HCEC 1CT (cell line): ENCODE measurements at regions not wholly inside any gene's neighbourhood (a gene's known extent, or its start where the extent isn't known, plus 50 kb on each side); places are given as distances from the start of the nearest gene placed in this dataset.
A peak's percentile ranks its signal among the peaks of the same experiment; 100 is the strongest.

Source experiments
- DNase-seq: peaks from one replicate; pipeline ENCODE4 v3.0.0-alpha.2; 2017

DNA sequence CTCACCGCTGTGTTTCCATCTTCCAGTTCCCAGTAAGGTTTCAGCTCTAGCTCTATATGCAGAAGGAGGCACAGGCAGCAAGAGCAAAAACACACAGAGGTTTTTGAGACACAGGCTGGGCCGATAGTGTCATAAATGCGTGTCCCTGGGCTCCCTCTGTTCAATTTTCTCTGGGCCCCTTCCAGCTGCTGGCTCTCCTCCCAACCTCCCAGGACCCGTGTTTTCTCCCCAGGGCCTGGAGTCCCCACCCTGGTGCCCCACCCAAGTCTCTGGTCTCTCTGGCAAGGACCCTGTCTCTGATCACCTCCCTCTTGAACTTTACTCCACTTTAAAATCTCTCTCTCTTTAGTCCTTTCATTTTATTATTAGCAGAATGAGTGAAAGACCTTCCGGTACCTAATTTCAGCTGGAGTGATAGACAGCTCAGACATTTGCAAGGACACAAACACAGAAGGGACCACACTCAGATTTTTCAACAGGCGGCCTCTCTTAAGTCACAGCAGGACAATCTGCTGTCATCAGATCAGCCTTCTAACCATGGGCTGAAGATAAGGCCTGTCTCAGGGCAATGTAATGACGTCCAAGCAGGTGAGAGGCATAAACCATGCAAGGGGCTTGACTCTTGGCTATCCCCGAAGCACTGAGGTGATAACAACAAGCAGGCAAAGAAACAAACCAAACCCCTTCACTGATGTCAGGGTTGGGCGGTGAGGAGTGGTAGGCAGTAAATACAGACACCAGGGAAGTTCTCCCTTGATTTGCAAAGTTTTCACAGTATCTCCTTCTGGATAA lies 190.0 kb upstream of the IRS2 start:
- DNase-seq, result no peak

DNA sequence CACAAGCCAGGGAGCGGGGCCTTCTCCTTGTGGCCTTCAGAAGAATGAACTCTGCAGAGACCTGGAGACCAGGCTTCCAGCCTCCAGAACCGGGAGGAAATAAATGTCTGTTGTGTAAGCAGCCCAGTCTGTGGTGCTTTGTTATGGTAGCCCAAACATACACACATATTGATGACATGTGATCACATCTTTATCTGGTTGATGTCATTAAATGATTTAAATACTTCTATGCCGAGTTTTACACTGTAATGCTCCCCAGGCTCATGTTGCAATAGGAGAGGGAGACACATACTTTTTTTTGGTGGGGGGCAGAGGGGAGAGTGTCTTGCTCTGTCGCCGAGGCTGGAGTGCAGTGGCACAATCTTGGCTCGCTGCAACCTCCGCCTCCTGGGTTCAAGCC lies 188.0 kb upstream of the IRS2 start:
- DNase-seq, result no peak

GRCh38 chr13:109973279-109973678 lies 186.9 kb upstream of the IRS2 start:
- no peak for DNase-seq

DNA sequence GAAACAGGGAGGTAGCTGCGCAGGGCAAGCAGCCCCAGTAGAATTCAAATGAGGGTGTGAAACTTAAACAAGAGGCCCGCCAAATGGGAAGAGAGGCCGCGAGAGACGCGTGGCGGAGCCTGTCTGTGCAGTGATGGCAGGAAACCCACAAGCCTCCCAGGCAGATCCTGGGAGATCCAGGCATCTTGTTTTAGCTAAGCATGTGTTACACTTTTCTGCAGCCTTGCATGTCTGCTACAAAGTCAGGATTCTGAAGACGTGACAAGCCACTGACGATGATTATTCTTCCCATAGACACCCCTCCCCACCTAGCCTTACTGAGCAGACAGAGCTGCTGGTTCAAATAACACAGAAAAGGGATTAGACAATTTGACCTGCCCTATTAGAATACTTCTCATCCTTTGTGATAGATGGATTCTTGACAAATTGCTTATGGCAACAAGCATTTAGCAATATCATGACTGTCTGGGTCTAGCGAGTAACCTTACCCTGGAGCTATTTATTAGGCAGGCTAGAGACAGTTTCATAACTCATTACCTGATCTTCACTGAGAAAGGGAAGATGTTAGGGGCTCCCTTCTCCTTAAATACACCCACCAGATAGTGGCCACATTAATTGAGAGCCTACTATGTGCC lies 185.2 kb upstream of the IRS2 start:
- DNase-seq, result no peak

DNA sequence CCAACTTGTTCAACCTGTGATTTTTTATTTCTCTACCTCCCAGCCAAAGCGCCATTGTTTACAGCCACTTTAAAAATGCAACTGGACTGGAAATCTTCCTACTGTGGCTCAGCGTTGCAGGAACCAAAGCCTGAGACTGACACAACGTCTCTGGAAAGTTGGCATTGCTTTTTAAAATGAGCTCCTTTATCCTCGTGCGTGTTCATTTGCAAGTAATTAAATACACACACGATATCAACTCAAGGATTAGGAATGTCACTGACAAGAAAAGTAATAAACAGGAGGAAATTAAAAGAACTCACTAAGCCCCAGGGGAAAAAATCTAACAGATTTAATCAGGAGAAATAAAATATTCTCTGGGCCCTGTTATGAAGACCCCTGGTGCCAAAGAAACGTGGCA lies 184.6 kb upstream of the IRS2 start:
- no peak for DNase-seq

GRCh38 chr13:109968876-109969577 lies 182.6 kb upstream of the IRS2 start:
- DNase-seq, result no peak

DNA sequence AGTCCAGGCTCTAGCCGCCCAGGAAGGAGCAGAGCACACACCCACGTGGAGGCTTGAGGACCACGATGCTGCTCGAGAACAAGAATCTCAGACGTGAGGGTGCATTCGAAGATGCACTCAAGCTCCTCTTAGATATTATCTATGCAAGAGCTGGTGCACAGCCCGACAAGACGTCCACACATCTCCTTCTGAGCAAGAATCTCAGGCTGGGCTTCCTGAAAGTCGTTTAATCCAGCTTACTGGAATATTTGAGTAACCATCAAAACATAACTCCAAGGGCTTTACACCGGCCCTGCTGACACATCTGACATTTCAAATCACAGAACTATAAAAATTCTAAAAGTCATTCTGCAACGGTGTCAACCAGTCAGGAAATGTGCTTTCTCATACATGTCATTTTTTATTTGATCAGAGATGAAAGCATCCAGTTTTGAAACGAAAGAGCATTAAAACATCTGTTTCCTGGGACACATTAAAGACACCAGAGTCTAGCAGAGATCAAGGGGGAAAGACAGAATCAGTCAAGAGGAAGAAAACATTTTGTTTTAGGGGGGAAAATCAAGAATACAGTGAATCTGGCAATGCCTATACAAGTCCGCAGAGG lies 177.7 kb upstream of the IRS2 start:
- DNase-seq, result no peak

- no peak for DNase-seq
Observed at GRCh38 chr13:109963384-109963783, 177.0 kb upstream of the IRS2 start.

GRCh38 chr13:109959903-109960302 lies 173.5 kb upstream of the IRS2 start:
- no peak for DNase-seq

DNA sequence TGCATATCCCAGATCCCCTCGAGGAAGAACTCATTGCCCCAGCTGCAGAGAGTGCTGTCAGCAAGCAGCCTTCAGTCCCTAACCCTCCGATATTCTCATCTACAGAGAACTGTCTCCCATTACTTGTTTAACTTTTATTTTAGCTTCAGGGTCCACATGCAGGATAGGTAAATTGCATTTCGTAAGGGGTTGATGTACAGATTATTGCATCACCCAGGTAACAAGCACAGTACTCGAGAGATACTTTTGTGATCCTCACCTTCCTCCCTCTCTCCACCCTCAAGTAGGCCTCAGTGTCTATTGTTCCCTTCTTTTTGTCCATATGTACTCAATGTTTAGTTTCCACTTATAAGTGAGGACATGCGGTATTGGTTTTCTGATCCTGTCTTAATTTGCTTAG lies 171.5 kb upstream of the IRS2 start:
- DNase-seq, result no peak

DNA sequence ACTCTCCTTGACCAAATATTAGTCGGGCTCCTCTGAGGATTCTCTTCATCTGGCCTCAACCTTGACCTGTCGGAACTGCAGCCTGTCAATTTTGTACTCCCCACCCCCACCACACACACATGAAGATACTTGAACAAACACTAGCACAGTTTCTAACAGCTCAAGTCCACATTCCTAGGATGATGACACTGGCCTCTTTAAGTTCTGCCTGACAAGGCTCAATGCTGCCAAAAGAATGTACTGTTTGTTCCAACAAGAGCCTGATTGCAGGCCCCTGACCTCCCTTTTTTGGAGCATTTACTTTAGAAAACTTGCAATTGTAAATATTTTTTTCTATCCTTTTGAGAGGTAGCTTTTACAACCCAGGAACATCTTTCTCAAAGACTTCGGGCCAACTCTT lies 169.2 kb upstream of the IRS2 start:
- peak; percentile 13 for DNase-seq

DNA sequence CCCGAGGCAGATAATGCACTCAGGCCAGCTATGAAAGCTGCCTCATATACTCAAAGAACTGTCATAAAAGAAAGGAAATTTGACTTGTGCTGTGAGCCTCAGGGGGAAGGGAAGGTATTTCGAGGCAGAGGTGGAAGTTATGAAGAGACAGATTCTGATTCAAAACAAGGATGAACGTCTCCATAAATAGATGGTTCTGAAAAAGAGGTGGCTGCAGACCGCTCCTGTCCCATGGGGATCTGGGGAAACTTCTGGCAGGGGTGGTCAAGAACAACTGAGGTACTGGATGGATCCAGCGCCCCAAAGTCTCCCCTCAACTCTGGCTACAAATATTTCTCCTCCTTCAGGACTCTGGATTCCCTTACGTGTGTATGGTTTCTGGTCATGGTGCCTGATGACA lies 168.1 kb upstream of the IRS2 start:
- DNase-seq, result no peak

- DNase-seq, result no peak
Observed at GRCh38 chr13:109951491-109951890, 165.1 kb upstream of the IRS2 start.

- DNase-seq, result peak; percentile 20
Observed at GRCh38 chr13:109949397-109949796, 163.0 kb upstream of the IRS2 start.

DNA sequence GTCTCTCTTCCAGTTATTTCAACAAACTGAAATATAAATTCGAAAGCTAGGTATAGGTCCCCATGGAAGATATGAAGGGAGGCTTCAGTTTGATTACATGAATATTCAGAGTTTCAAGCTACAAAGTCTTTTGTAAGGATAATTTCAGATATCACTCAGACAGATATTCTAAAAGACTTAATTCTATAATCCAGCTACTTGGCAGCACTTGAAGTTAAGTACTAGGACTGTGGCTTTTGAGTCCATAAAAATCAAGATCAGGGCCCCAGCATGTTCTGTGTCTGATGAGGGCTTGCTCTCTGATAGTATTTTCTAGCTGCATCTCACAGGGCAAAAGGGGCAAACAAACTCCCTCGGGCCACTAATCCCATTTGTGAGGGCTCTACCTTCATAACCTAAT lies 160.6 kb upstream of the IRS2 start:
- DNase-seq, result no peak

GRCh38 chr13:109945206-109945960 lies 159.0 kb upstream of the IRS2 start:
- peak; percentile 95 for DNase-seq

GRCh38 chr13:109941951-109942350 lies 155.6 kb upstream of the IRS2 start:
- DNase-seq, result peak; percentile 66

GRCh38 chr13:109941221-109941620 lies 154.8 kb upstream of the IRS2 start:
- no peak for DNase-seq

- no peak for DNase-seq
Observed at GRCh38 chr13:109940637-109941036, 154.3 kb upstream of the IRS2 start.

DNA sequence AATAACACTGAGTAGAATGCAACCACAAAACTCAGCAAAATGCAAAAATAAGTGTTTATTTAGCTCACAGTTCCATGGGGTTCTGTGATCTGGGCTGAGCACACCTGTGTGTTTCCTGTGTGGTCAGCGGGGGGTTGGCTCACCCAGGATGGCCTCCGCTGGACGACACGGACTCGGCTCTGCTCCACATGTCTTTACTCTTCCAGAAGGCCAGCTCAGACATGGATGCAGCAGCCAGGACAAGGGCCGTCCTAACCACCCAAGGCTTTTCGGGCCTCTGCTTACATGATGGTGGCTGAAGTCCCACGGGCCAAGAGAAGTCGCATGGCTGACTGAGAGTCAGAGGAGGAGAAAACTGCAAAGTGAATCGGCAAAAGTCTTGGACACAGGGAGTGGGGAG lies 153.5 kb upstream of the IRS2 start:
- no peak for DNase-seq

- no peak for DNase-seq
Observed at GRCh38 chr13:109939180-109939579, 152.8 kb upstream of the IRS2 start.

- peak; percentile 92 for DNase-seq
Observed at GRCh38 chr13:109938255-109938936, 152.0 kb upstream of the IRS2 start.
